Skeletal muscle cell (primary cell): ENCODE measurements at regions not wholly inside any gene's neighbourhood (a gene's known extent, or its start where the extent isn't known, plus 50 kb on each side); places are given as distances from the start of the nearest gene placed in this dataset.

Experiments
- DNase-seq: peaks from one replicate; pipeline ENCODE4 v3.0.0-alpha.2; 2010; ENCODE audit warnings: low read depth
- H3K4me3 ChIP-seq: 2 replicates; pipeline ENCODE4 v1.5.1; 2011; ENCODE audit warnings: low read depth, mild to moderate bottlenecking, control low read depth, low read length, moderate library complexity

- no peak for DNase-seq
- no peak overlapping the region for H3K4me3 ChIP-seq
Observed at GRCh38 chr4:107131295-107131694, 95.2 kb upstream of the DKK2 start.

- no peak for DNase-seq
- H3K4me3 ChIP-seq = no peak overlapping the region
Observed at GRCh38 chr4:107130157-107130556, 94.0 kb upstream of the DKK2 start.

- DNase-seq = no peak
- no peak overlapping the region for H3K4me3 ChIP-seq
Observed at GRCh38 chr4:107129611-107130010, 93.5 kb upstream of the DKK2 start.

- H3K4me3 ChIP-seq = no peak overlapping the region
- no peak for DNase-seq
Observed at GRCh38 chr4:107129076-107129475, 93.0 kb upstream of the DKK2 start.

- no peak for DNase-seq
- H3K4me3 ChIP-seq = no peak overlapping the region
Observed at GRCh38 chr4:107128116-107128515, 92.0 kb upstream of the DKK2 start.

- no peak for DNase-seq
- H3K4me3 ChIP-seq = no peak overlapping the region
Observed at GRCh38 chr4:107125496-107125895, 89.4 kb upstream of the DKK2 start.

GRCh38 chr4:107122736-107123135 lies 86.6 kb upstream of the DKK2 start:
- no peak for DNase-seq
- no peak overlapping the region for H3K4me3 ChIP-seq

GRCh38 chr4:107120661-107121060 lies 84.5 kb upstream of the DKK2 start:
- no peak for DNase-seq
- no peak overlapping the region for H3K4me3 ChIP-seq

- no peak overlapping the region for H3K4me3 ChIP-seq
- no peak for DNase-seq
Observed at GRCh38 chr4:107117726-107118125, 81.6 kb upstream of the DKK2 start.

- peak; percentile 49 for DNase-seq
- H3K4me3 ChIP-seq = no peak overlapping the region
Observed at GRCh38 chr4:107115185-107115847, 79.2 kb upstream of the DKK2 start.

- H3K4me3 ChIP-seq = no peak overlapping the region
- DNase-seq = no peak
Observed at GRCh38 chr4:107114059-107114458, 77.9 kb upstream of the DKK2 start.

- H3K4me3 ChIP-seq = no peak overlapping the region
- DNase-seq = no peak
Observed at GRCh38 chr4:107098401-107098800, 62.3 kb upstream of the DKK2 start.

GRCh38 chr4:107094976-107095375 lies 58.9 kb upstream of the DKK2 start:
- no peak overlapping the region for H3K4me3 ChIP-seq
- DNase-seq = peak; percentile 18

- no peak overlapping the region for H3K4me3 ChIP-seq
- peak; percentile 23 for DNase-seq
Observed at GRCh38 chr4:107094332-107094731, 58.2 kb upstream of the DKK2 start.
